PC-9 (cell line): ENCODE measurements at regions not wholly inside any gene's neighbourhood (a gene's known extent, or its start where the extent isn't known, plus 50 kb on each side); places are given as distances from the start of the nearest gene placed in this dataset.

Experiments
- BruUV-seq: library from RNA; stranded (reverse); fragments of 400-500 nt; replicated peaks from 2 replicates; lab custom pipeline; 2021; lab: Mats Ljungman, UMichigan
- CTCF ChIA-PET: fragments of 300-600 bp; sonication (Branson Sonifier 250); formaldehyde crosslinking; loops from one replicate; lab custom pipeline; 2022; ENCODE audit warnings: antibody characterized with exemption; lab: Charles Lee
- POLR2A ChIA-PET: fragments of 300-600 bp; sonication (Branson Sonifier 250); formaldehyde crosslinking; loops from one replicate; lab custom pipeline; 2022; ENCODE audit warnings: antibody characterized with exemption; ENCODE audit not compliant: unreplicated experiment; lab: Charles Lee
- DNase-seq, 2 experiments: peaks; one replicate each; pipeline versions ENCODE4 v3.0.0 to v3.0.0-alpha.2; 2015 to 2022; ENCODE audit warnings: mixed read lengths in 1 of 2
- H2AFZ ChIP-seq: fragments of 200-600 bp; sonication (generic); 2 replicates; pipeline ENCODE4 v1.8.1; 2017; ENCODE audit warnings: antibody characterized with exemption
- H3F3A ChIP-seq: fragments of 200-600 bp; sonication (generic); 2 replicates; pipeline ENCODE4 v1.8.1; 2017; ENCODE audit warnings: antibody characterized with exemption, mild to moderate bottlenecking, low read depth; ENCODE audit not compliant: insufficient read depth
- H3K27ac ChIP-seq: fragments of 200-600 bp; sonication (generic); 2 replicates; pipeline ENCODE4 v1.6.1; 2016; ENCODE audit warnings: mixed run types
- H3K27me3 ChIP-seq: fragments of 200-600 bp; sonication (generic); 2 replicates; pipeline ENCODE4 v1.6.1; 2016; ENCODE audit warnings: low read depth, mixed run types; ENCODE audit not compliant: insufficient read depth
- H3K36me3 ChIP-seq: fragments of 200-600 bp; sonication (generic); 2 replicates; pipeline ENCODE4 v1.6.1; 2016; ENCODE audit warnings: low read depth, mixed run types
- H3K4me1 ChIP-seq: fragments of 200-600 bp; sonication (generic); replicated peaks from 2 replicates; pipeline ENCODE4 v1.6.1; 2016; ENCODE audit warnings: mixed run types; ENCODE audit not compliant: insufficient read depth
- H3K4me2 ChIP-seq: fragments of 200-600 bp; sonication (generic); 2 replicates; pipeline ENCODE4 v1.6.1; 2017; ENCODE audit warnings: mixed run types
- H3K4me3 ChIP-seq: fragments of 200-600 bp; sonication (generic); 2 replicates; pipeline ENCODE4 v1.6.1; 2016; ENCODE audit warnings: mixed run types
- H3K79me2 ChIP-seq: fragments of 200-600 bp; sonication (generic); 2 replicates; pipeline ENCODE4 v1.6.1; 2017; ENCODE audit warnings: low read depth, mixed run types
- H3K9me2 ChIP-seq: fragments of 200-600 bp; sonication (generic); 2 replicates; pipeline ENCODE4 v1.8.1; 2017; ENCODE audit warnings: mild to moderate bottlenecking; ENCODE audit not compliant: insufficient read depth
- H3K9me3 ChIP-seq: fragments of 200-600 bp; sonication (generic); 2 replicates; pipeline ENCODE4 v1.8.1; 2016; ENCODE audit warnings: low read depth; ENCODE audit not compliant: insufficient read depth
- H4K20me1 ChIP-seq: fragments of 200-600 bp; sonication (generic); 2 replicates; pipeline ENCODE4 v1.8.1; 2017; ENCODE audit not compliant: insufficient read depth
- EZH2 ChIP-seq: fragments of 200-600 bp; sonication (generic); IDR thresholded peaks from 2 replicates; pipeline ENCODE4 v1.8.0; 2017; ENCODE audit warnings: antibody characterized with exemption, low read depth
- intact Hi-C: fragments of 100-400 bp; cut with micrococcal nuclease; formaldehyde crosslinking; loops from one replicate; pipeline ENCODE4 v1.10.0; 2022; ENCODE audit not compliant: unreplicated experiment
- TF ChIP-seq, protein P1 (sequence below): fragments of 200-600 bp; sonication (generic); conservative IDR thresholded peaks from 2 replicates; pipeline ENCODE4 v1.6.1; 2017; ENCODE audit warnings: mixed run types, antibody characterized with exemption, mild to moderate bottlenecking, moderate library complexity

DNA sequence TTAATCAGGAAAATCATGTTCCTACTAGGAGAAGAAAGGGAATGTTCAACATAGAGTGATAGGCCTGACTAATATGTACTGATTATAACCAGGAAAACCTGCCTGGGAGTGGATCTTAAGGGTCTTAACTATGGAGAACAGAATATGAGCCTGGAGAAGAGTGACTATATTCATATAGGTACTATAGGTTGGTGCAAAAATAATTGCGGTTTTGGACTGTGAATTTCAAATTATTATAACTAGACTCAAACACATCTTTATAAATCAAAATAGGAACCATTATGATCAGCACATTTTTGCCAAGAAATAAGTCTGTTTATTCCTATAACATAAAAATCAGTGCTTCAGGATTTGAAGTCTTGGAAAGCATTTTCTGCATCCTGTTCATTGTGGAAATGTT is 189.8 kb upstream of the ADAMTS5 start:
- no peaks in the 10 kb centered on the region for H3K27me3 ChIP-seq
- no peaks in the 10 kb centered on the region for H3K79me2 ChIP-seq
- no peak for TF ChIP-seq EZH2
- TF ChIP-seq, protein P1, sequence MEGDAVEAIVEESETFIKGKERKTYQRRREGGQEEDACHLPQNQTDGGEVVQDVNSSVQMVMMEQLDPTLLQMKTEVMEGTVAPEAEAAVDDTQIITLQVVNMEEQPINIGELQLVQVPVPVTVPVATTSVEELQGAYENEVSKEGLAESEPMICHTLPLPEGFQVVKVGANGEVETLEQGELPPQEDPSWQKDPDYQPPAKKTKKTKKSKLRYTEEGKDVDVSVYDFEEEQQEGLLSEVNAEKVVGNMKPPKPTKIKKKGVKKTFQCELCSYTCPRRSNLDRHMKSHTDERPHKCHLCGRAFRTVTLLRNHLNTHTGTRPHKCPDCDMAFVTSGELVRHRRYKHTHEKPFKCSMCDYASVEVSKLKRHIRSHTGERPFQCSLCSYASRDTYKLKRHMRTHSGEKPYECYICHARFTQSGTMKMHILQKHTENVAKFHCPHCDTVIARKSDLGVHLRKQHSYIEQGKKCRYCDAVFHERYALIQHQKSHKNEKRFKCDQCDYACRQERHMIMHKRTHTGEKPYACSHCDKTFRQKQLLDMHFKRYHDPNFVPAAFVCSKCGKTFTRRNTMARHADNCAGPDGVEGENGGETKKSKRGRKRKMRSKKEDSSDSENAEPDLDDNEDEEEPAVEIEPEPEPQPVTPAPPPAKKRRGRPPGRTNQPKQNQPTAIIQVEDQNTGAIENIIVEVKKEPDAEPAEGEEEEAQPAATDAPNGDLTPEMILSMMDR, result no peak
- no peaks in the 10 kb centered on the region for H3K9me3 ChIP-seq
- H3K4me1 ChIP-seq, result no peaks in the 10 kb centered on the region
- no peak overlapping the region for H3K4me3 ChIP-seq
- no peak overlapping the region for H2AFZ ChIP-seq
- no TSS peak for BruUV-seq
- H3F3A ChIP-seq, result no peaks in the 10 kb centered on the region
- no peaks in the 10 kb centered on the region for H3K9me2 ChIP-seq
- no peak overlapping the region for H3K4me2 ChIP-seq
- ChIA-PET CTCF (no interaction called here), POLR2A (no interaction called here)
- no peak for DNase-seq
- intact Hi-C loops, result no loop called here
- no peaks in the 10 kb centered on the region for H4K20me1 ChIP-seq
- H3K27ac ChIP-seq, result no peak overlapping the region
- no peaks in the 10 kb centered on the region for H3K36me3 ChIP-seq

DNA sequence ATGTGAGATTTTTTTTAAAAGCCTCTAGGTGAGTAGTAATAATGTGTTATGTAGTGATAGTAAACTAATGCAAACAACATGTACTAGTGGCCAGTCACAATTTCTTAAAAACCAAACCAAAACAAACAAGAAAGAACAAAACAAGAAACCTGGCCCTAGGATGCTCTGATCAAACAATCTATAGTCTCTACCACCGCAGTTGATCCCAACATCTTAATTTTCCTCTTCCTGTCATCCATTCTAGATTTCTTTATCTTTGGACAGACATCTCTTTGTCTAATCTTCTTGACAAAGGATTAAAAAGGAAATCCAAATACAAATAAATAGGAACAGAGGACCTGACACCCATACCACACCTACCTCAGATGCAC is 188.2 kb upstream of the ADAMTS5 start:
- H3K4me1 ChIP-seq, result no peaks in the 10 kb centered on the region
- intact Hi-C loops, result no loop called here
- H3K27ac ChIP-seq, result no peak overlapping the region
- no peak overlapping the region for H3K4me2 ChIP-seq
- H3K79me2 ChIP-seq, result no peaks in the 10 kb centered on the region
- no peaks in the 10 kb centered on the region for H3F3A ChIP-seq
- POLR2A ChIA-PET, result no interaction called here
- no peak for TF ChIP-seq EZH2
- TF ChIP-seq, protein P1, result no peak
- CTCF ChIA-PET, result no interaction called here
- H3K9me2 ChIP-seq, result no peaks in the 10 kb centered on the region
- no peak overlapping the region for H2AFZ ChIP-seq
- no peaks in the 10 kb centered on the region for H4K20me1 ChIP-seq
- no peak overlapping the region for H3K4me3 ChIP-seq
- H3K9me3 ChIP-seq, result no peaks in the 10 kb centered on the region
- BruUV-seq, result no TSS peak
- H3K36me3 ChIP-seq, result no peaks in the 10 kb centered on the region
- no peaks in the 10 kb centered on the region for H3K27me3 ChIP-seq
- no peak for DNase-seq

DNA sequence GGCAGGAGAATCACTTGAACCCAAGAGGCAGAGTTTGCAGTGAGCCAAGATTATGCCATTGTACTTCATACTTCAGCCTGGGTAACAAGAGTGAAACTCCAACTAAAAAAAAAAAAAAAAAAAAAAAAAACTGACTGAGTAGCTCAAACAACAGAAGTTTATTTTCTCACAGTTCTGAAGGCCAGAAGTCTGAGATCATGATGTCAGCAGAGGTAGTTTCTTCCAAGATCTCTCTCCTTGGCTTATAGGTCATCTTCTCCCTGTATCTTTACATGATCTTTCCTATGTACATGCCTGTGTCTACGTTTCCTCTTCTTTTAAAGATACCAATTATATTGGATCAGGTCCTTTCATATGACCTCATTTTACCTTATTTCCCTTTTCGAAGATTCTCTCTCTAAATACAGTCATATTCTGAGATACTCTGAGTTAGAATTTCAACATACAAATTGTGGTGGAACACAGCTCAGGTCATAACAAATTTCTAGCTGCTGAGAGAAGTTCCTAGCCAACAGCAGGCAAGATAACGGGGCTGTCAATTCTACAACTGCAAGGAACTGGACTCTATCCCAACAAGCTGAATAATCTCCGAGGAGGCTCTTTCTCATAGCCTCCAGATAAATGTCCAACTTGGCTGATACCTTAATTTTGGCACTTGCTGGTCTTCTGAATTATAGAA is 187.7 kb upstream of the ADAMTS5 start:
- no peaks in the 10 kb centered on the region for H4K20me1 ChIP-seq
- no peak overlapping the region for H3K4me2 ChIP-seq
- no peaks in the 10 kb centered on the region for H3K36me3 ChIP-seq
- H3K9me2 ChIP-seq, result no peaks in the 10 kb centered on the region
- BruUV-seq, result no TSS peak
- POLR2A ChIA-PET, result no interaction called here
- no peaks in the 10 kb centered on the region for H3K4me1 ChIP-seq
- no peaks in the 10 kb centered on the region for H3K79me2 ChIP-seq
- CTCF ChIA-PET, result no interaction called here
- no peak overlapping the region for H3K27ac ChIP-seq
- intact Hi-C loops, result no loop called here
- DNase-seq, result no peak
- H2AFZ ChIP-seq, result no peak overlapping the region
- no peaks in the 10 kb centered on the region for H3K9me3 ChIP-seq
- no peaks in the 10 kb centered on the region for H3F3A ChIP-seq
- TF ChIP-seq, protein P1, result no peak
- TF ChIP-seq EZH2, result no peak
- no peak overlapping the region for H3K4me3 ChIP-seq
- H3K27me3 ChIP-seq, result no peaks in the 10 kb centered on the region
